ENCODE measurements at regions not wholly inside any gene's neighbourhood (a gene's known extent, or its start where the extent isn't known, plus 50 kb on each side); places are given as distances from the start of the nearest gene placed in this dataset.

GRCh38 chr11:45501392-45502225 is 163.8 kb downstream of the CHST1 start:
- Histone ChIP-seq H3K4me1 (ENCODE audit: control insufficient read depth, insufficient read depth, low read length) (no peaks in the 10 kb centered on the region), H3K9me3 (ENCODE audit: control insufficient read depth, insufficient read depth, low read length) (no peaks in the 10 kb centered on the region), H3K36me3 (ENCODE audit: control insufficient read depth, insufficient read depth, low read length) (no peaks in the 10 kb centered on the region), H3K27ac (ENCODE audit: low read length) (no peak overlapping the region), H3K27me3 (ENCODE audit: control insufficient read depth, insufficient read depth, low read length) (no peaks in the 10 kb centered on the region), H3K4me3 (ENCODE audit: low read length) (no peak overlapping the region)
- Mint-ChIP-seq H3K27ac (no peak overlapping the region), H3K4me1 (no peaks in the 10 kb centered on the region), H3K9me3 (peaks cover 2 to 5% of the 10 kb centered on the region in 2 donors), H3K27me3 (ENCODE audit: low read depth in 2 of 2) (peaks cover 15 to 36% of the 10 kb centered on the region in 2 donors), H3K4me3 (no peak overlapping the region), H3K36me3 (no peaks in the 10 kb centered on the region)
- ATAC-seq (no peak), DNase-seq (no peak)
- WGBS (ENCODE audit: insufficient coverage): 68% methylated on average over 9 of the region's 9 CpGs
- intact Hi-C loops (cut with micrococcal nuclease): no loop called here
- TF ChIP-seq CTCF (IDR thresholded peaks at IDR 0.05): no peak

GRCh38 chr11:45500451-45500850 is 165.0 kb downstream of the CHST1 start:
- no peaks in the 10 kb centered on the region for H3K27me3 ChIP-seq (ENCODE audit: control insufficient read depth, insufficient read depth, low read length)
- H3K36me3 ChIP-seq (ENCODE audit: control insufficient read depth, insufficient read depth, low read length): no peaks in the 10 kb centered on the region
- intact Hi-C loops (cut with micrococcal nuclease): no loop called here
- Mint-ChIP-seq H3K36me3 (no peaks in the 10 kb centered on the region), H3K27me3 (ENCODE audit: low read depth in 2 of 2) (peaks cover 15 to 35% of the 10 kb centered on the region in 2 donors), H3K4me1 (no peaks in the 10 kb centered on the region), H3K9me3 (peaks cover 2 to 5% of the 10 kb centered on the region in 2 donors), H3K4me3 (no peak overlapping the region), H3K27ac (no peak overlapping the region)
- DNase-seq: no peak
- no peak overlapping the region for H3K4me3 ChIP-seq (ENCODE audit: low read length)
- H3K4me1 ChIP-seq (ENCODE audit: control insufficient read depth, insufficient read depth, low read length): no peaks in the 10 kb centered on the region
- no peak overlapping the region for H3K27ac ChIP-seq (ENCODE audit: low read length)
- TF ChIP-seq CTCF (IDR thresholded peaks at IDR 0.05): no peak
- H3K9me3 ChIP-seq (ENCODE audit: control insufficient read depth, insufficient read depth, low read length): no peaks in the 10 kb centered on the region
- 56% methylated on average over 6 of the region's 6 CpGs for WGBS (ENCODE audit: insufficient coverage)
- ATAC-seq: no peak

GRCh38 chr11:45494738-45495137 is 170.7 kb downstream of the CHST1 start:
- Mint-ChIP-seq H3K27ac (no peak overlapping the region), H3K4me1 (no peaks in the 10 kb centered on the region), H3K27me3 (ENCODE audit: low read depth in 2 of 2) (peaks cover 18 to 20% of the 10 kb centered on the region in 2 donors), H3K4me3 (no peak overlapping the region), H3K9me3 (peaks cover 0 to 3% of the 10 kb centered on the region in 2 donors), H3K36me3 (no peaks in the 10 kb centered on the region)
- no peaks in the 10 kb centered on the region for H3K4me1 ChIP-seq (ENCODE audit: control insufficient read depth, insufficient read depth, low read length)
- no peak for DNase-seq
- no peak for TF ChIP-seq CTCF (IDR thresholded peaks at IDR 0.05)
- no peak overlapping the region for H3K27ac ChIP-seq (ENCODE audit: low read length)
- H3K9me3 ChIP-seq (ENCODE audit: control insufficient read depth, insufficient read depth, low read length): no peaks in the 10 kb centered on the region
- ATAC-seq: no peak
- no peaks in the 10 kb centered on the region for H3K27me3 ChIP-seq (ENCODE audit: control insufficient read depth, insufficient read depth, low read length)
- WGBS (ENCODE audit: insufficient coverage): 80% methylated on average over 2 of the region's 2 CpGs
- no peak overlapping the region for H3K4me3 ChIP-seq (ENCODE audit: low read length)
- no peaks in the 10 kb centered on the region for H3K36me3 ChIP-seq (ENCODE audit: control insufficient read depth, insufficient read depth, low read length)
- intact Hi-C loops (cut with micrococcal nuclease): no loop called here

Data from natural killer cell (primary cell).